Trophoblast cell (in vitro differentiated cells and primary cell): ENCODE measurements at regions not wholly inside any gene's neighbourhood (a gene's known extent, or its start where the extent isn't known, plus 50 kb on each side); places are given as distances from the start of the nearest gene placed in this dataset.

Experiments
- DNase-seq, 2 donors: peaks; one replicate each; pipeline ENCODE4 v3.0.0-alpha.2; 2016
- H2AFZ ChIP-seq: 2 replicates; pipeline ENCODE4 v1.6.1; 2013; ENCODE audit warnings: low read length, moderate library complexity, mild to moderate bottlenecking; ENCODE audit not compliant: insufficient read depth, poor library complexity
- H2AK5ac ChIP-seq: 2 replicates; pipeline ENCODE4 v1.6.1; 2013; ENCODE audit warnings: mild to moderate bottlenecking, low read length
- H2BK120ac ChIP-seq: 2 replicates; pipeline ENCODE4 v1.6.1; 2013; ENCODE audit warnings: low read length, mild to moderate bottlenecking, moderate library complexity; ENCODE audit not compliant: insufficient read depth, poor library complexity
- H2BK12ac ChIP-seq: 2 replicates; pipeline ENCODE4 v1.6.1; 2013; ENCODE audit warnings: mild to moderate bottlenecking, low read length, moderate library complexity
- H2BK5ac ChIP-seq: 2 replicates; pipeline ENCODE4 v1.6.1; 2013; ENCODE audit warnings: low read length, low read depth, moderate library complexity, mild to moderate bottlenecking; ENCODE audit not compliant: poor library complexity
- H3K14ac ChIP-seq: 2 replicates; pipeline ENCODE4 v1.6.1; 2013; ENCODE audit warnings: mild to moderate bottlenecking, low read length
- H3K18ac ChIP-seq: 2 replicates; pipeline ENCODE4 v1.6.1; 2013; ENCODE audit warnings: mild to moderate bottlenecking, low read length
- H3K23ac ChIP-seq: 2 replicates; pipeline ENCODE4 v1.6.1; 2013; ENCODE audit warnings: low read length
- H3K27ac ChIP-seq: 2 replicates; pipeline ENCODE4 v1.5.1; 2013; ENCODE audit warnings: low read depth, mild to moderate bottlenecking, inconsistent platforms, low read length, moderate library complexity
- H3K27me3 ChIP-seq: 2 replicates; pipeline ENCODE4 v1.6.1; 2013; ENCODE audit warnings: inconsistent platforms, mild to moderate bottlenecking, low read length, moderate library complexity; ENCODE audit not compliant: insufficient read depth
- H3K36me3 ChIP-seq, 2 experiments: 1 replicate in 1 of 2; 2 replicates in 1 of 2; pipeline ENCODE4 v1.6.1; 2013; ENCODE audit warnings: low read length in 2 of 2, mild to moderate bottlenecking in 2 of 2, moderate library complexity in 1 of 2; ENCODE audit not compliant: insufficient read depth in 2 of 2, control insufficient read depth in 1 of 2
- H3K4ac ChIP-seq: 2 replicates; pipeline ENCODE4 v1.6.1; 2013; ENCODE audit warnings: low read depth, mild to moderate bottlenecking, low read length, moderate library complexity
- H3K4me1 ChIP-seq, 2 experiments: 1 replicate in 1 of 2; 2 replicates in 1 of 2; pipeline ENCODE4 v1.6.1; 2013; ENCODE audit warnings: low read length in 2 of 2, mild to moderate bottlenecking in 2 of 2, moderate library complexity in 1 of 2; ENCODE audit not compliant: insufficient read depth in 2 of 2, control insufficient read depth in 1 of 2
- H3K4me2 ChIP-seq: 2 replicates; pipeline ENCODE4 v1.6.1; 2013; ENCODE audit warnings: inconsistent platforms, mild to moderate bottlenecking, low read length, moderate library complexity
- H3K4me3 ChIP-seq: 2 replicates; pipeline ENCODE4 v1.5.1; 2013; ENCODE audit warnings: mild to moderate bottlenecking, low read depth, low read length, inconsistent platforms
- H3K79me1 ChIP-seq: one replicate; pipeline ENCODE4 v1.6.1; 2013; ENCODE audit warnings: low read length
- H3K79me2 ChIP-seq: 2 replicates; pipeline ENCODE4 v1.6.1; 2013; ENCODE audit warnings: low read length, mild to moderate bottlenecking; ENCODE audit not compliant: control insufficient read depth, insufficient read depth, poor library complexity
- H3K9ac ChIP-seq: 2 replicates; pipeline ENCODE4 v1.6.1; 2013; ENCODE audit warnings: mild to moderate bottlenecking, low read length
- H3K9me3 ChIP-seq: 2 replicates; pipeline ENCODE4 v1.6.1; 2013; ENCODE audit warnings: low read depth, mild to moderate bottlenecking, control low read depth, inconsistent platforms, low read length; ENCODE audit not compliant: insufficient read depth
- H4K12ac ChIP-seq: 2 replicates; pipeline ENCODE4 v1.6.1; 2013; ENCODE audit warnings: low read depth, mild to moderate bottlenecking, low read length, moderate library complexity
- H4K8ac ChIP-seq: 2 replicates; pipeline ENCODE4 v1.6.1; 2013; ENCODE audit warnings: low read depth, mild to moderate bottlenecking, low read length, moderate library complexity
- H4K91ac ChIP-seq: one replicate; pipeline ENCODE4 v1.6.1; 2013; ENCODE audit warnings: low read depth, mild to moderate bottlenecking, low read length, moderate library complexity
- WGBS: extraction: QIAGEN DNeasy Blood & Tissue Kit; methylation state at CpG from one replicate; pipeline ENCODE4 v1.1.7; 2013; ENCODE audit warnings: missing lambda C conversion rate; ENCODE audit not compliant: insufficient read length, insufficient coverage; ENCODE audit errors: extremely low coverage; 5-methylcytosine and 5-hydroxymethylcytosine counted together

DNA sequence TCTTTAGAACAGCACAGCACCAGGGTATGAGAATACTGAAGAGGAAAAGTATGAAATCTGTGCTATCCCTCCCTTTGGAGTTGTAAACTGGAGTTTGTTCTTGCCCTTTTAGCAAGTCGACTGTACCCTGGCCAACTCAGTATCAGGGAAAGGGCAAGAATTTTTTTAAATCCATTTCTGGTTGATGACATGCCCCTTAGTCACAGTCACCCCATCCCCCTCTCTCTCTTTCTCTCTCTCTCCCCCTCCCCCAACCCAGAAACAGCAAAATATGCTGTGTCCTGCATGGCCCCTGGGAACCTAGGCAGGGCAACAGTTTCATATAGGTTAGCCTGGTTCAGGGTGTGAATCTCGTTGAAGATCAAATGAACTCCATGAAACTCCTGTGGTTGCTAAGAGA, 177.7 kb upstream of the ADO start:
- Histone ChIP-seq H3K14ac (no peak overlapping the region), H3K36me3 (no peaks in the 10 kb centered on the region), H2BK120ac (no peak overlapping the region), H3K27ac (no peak overlapping the region), H4K12ac (no peak overlapping the region), H2AK5ac (no peak overlapping the region), H3K4ac (no peak overlapping the region), H3K79me1 (no peaks in the 10 kb centered on the region), H3K23ac (no peak overlapping the region), H4K8ac (no peak overlapping the region), H3K9me3 (no peaks in the 10 kb centered on the region), H3K79me2 (no peaks in the 10 kb centered on the region), H2AFZ (no peak overlapping the region), H3K27me3 (no peaks in the 10 kb centered on the region), H4K91ac (no peak overlapping the region), H2BK5ac (no peak overlapping the region), H3K9ac (no peak overlapping the region), H3K18ac (no peak overlapping the region), H2BK12ac (no peak overlapping the region), H3K4me1 (no peaks in the 10 kb centered on the region), H3K4me2 (no peak overlapping the region), H3K4me3 (no peak overlapping the region)
- no peak for DNase-seq
- WGBS, result no CpG with 5 or more reads among the region's 2 CpGs

GRCh38 chr10:62627983-62628382, 176.5 kb upstream of the ADO start:
- Histone ChIP-seq H2BK120ac (no peak overlapping the region), H3K27ac (no peak overlapping the region), H3K14ac (no peak overlapping the region), H3K9me3 (no peaks in the 10 kb centered on the region), H3K18ac (no peak overlapping the region), H2BK5ac (no peak overlapping the region), H3K36me3 (no peaks in the 10 kb centered on the region), H4K91ac (no peak overlapping the region), H3K4me3 (no peak overlapping the region), H2AFZ (no peak overlapping the region), H3K4ac (no peak overlapping the region), H3K23ac (no peak overlapping the region), H2AK5ac (no peak overlapping the region), H3K27me3 (no peaks in the 10 kb centered on the region), H3K79me2 (no peaks in the 10 kb centered on the region), H4K12ac (no peak overlapping the region), H3K9ac (no peak overlapping the region), H3K79me1 (no peaks in the 10 kb centered on the region), H4K8ac (no peak overlapping the region), H3K4me1 (no peaks in the 10 kb centered on the region), H2BK12ac (no peak overlapping the region), H3K4me2 (no peak overlapping the region)
- WGBS, result no CpG with 5 or more reads among the region's 4 CpGs
- no peak for DNase-seq

DNA sequence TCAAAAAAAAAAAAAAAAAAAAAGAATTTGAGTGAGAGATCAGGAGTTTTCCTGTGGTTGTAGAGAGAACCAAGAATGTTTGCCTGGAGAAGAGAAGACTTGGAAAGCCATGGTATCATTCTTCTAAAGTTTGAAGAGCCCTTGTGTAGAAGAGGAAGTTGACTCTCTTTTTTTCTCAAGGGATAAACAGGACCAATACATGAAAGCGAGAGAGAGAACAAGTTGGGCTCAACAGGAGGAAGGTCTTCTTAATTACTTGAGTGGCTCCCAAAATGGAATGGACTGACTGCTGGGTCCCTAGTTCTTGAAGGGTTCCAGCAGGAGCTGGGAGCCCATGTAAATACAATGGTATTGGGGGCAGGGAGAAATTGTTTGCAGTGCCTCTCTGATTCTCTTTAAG, 173.3 kb upstream of the ADO start:
- Histone ChIP-seq H3K18ac (no peak overlapping the region), H4K91ac (no peak overlapping the region), H2BK120ac (no peak overlapping the region), H3K27me3 (no peaks in the 10 kb centered on the region), H2BK12ac (no peak overlapping the region), H3K4me3 (no peak overlapping the region), H4K8ac (no peak overlapping the region), H3K27ac (no peak overlapping the region), H3K9me3 (no peaks in the 10 kb centered on the region), H4K12ac (no peak overlapping the region), H3K79me2 (no peaks in the 10 kb centered on the region), H3K23ac (no peak overlapping the region), H3K79me1 (no peaks in the 10 kb centered on the region), H3K4me1 (no peaks in the 10 kb centered on the region), H3K4ac (no peak overlapping the region), H3K14ac (no peak overlapping the region), H3K9ac (no peak overlapping the region), H2BK5ac (no peak overlapping the region), H2AFZ (no peak overlapping the region), H3K36me3 (no peaks in the 10 kb centered on the region), H3K4me2 (no peak overlapping the region), H2AK5ac (no peak overlapping the region)
- DNase-seq, result no peak
- no CpG with 5 or more reads among the region's 1 CpG for WGBS

DNA sequence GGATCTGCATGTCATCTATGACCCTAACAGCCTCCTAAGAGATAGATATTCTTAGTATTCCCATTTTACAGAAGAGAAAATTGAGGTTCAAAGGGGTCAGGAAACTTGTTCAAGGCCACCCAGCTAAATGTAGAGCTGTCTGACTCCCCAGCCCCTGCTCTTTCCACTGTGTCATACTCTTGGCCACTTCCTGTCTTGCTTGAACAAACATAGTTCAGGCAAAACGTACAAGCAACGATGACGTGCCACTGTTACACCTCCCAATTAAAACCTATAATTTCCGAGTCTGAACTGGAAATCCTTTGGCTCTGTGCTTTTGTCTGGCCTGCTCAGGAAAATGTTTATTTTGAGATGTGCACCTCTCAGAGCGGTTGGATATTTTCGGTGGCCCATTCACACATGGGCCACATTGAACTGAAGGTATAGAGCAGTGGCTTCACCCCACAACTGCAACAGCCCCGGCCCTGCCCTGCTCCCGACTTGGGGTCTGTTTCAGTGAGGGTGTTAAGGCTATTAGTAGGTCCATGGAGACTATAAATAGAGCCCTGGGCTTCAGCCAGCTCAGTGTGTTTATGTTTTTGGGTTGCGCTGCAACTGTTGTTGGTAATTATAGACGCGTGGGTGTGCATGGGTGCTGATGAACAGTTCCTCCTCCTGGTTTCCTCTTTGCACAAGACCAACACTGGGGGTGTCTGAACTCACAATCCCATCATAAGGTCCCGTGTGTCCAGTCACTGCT, 172.3 kb upstream of the ADO start:
- H3K27ac ChIP-seq, result no peak overlapping the region
- H3K23ac ChIP-seq, result no peak overlapping the region
- H3K14ac ChIP-seq, result no peak overlapping the region
- peak; percentile 19 to 44 for DNase-seq
- no peaks in the 10 kb centered on the region for H3K27me3 ChIP-seq
- H2BK5ac ChIP-seq, result no peak overlapping the region
- H3K4me1 ChIP-seq, result no peaks in the 10 kb centered on the region
- H3K36me3 ChIP-seq, result no peaks in the 10 kb centered on the region
- H3K79me1 ChIP-seq, result no peaks in the 10 kb centered on the region
- H3K79me2 ChIP-seq, result no peaks in the 10 kb centered on the region
- H2AFZ ChIP-seq, result no peak overlapping the region
- no peak overlapping the region for H3K18ac ChIP-seq
- H4K91ac ChIP-seq, result no peak overlapping the region
- H3K9me3 ChIP-seq, result no peaks in the 10 kb centered on the region
- H3K4ac ChIP-seq, result no peak overlapping the region
- no peak overlapping the region for H3K4me3 ChIP-seq
- H4K12ac ChIP-seq, result no peak overlapping the region
- no peak overlapping the region for H2AK5ac ChIP-seq
- no peak overlapping the region for H3K9ac ChIP-seq
- no peak overlapping the region for H2BK120ac ChIP-seq
- H2BK12ac ChIP-seq, result no peak overlapping the region
- H4K8ac ChIP-seq, result no peak overlapping the region
- WGBS, result no CpG with 5 or more reads among the region's 12 CpGs
- H3K4me2 ChIP-seq, result no peak overlapping the region
